HG02852 (cell line): ENCODE measurements at regions not wholly inside any gene's neighbourhood (a gene's known extent, or its start where the extent isn't known, plus 50 kb on each side); places are given as distances from the start of the nearest gene placed in this dataset.

Experiments
- ATAC-seq: cut with Tn5 transposase; IDR thresholded peaks from one replicate; pipeline ENCODE4 v1.9.1; 2021; ENCODE audit warnings: mild to moderate bottlenecking, moderate library complexity; ENCODE audit not compliant: unreplicated experiment

DNA sequence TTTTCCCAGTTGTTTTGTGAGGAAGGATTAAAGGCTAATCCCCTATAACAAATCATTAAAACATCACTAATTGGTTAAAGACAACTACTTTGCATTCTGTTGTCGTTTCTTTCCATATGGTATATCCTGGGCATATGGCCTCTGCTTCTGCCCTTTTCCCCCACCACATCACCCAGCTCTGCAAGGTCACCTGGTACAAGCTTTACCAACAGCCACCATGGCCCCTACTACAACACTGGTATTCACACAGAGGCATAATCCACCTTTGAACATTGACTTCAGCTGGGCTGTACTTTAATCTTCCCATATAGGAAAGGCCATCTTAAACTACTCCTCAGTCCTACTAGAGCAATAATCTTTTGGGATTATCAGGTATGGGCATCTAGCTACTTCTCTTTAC is 866.1 kb downstream of the TLE4 start:
- ATAC-seq, result no peak

DNA sequence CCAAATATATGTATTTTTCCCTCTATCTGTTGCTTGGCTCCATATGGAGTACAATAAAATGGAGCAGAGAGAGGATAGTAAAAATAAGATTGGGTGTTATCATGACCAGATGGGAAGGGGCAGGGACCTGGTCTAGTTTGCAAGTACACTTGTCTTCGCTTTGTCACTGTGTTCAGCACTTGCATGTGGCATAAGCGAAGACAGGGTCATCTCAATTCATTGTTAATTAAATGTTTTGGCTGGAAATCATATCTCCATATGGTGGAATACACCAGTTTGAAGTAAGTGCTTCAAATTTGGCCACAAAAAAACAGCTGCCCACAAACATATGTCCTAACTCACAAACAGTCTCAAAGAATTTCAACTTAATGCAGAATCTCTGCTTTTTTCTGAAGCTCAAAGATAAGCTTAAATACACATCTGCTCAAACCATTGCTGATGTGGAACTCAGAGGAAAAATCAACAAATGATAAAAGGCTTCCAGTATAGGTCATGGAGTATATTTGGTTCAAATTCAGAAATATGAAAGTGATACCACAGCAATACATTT is 865.4 kb downstream of the TLE4 start:
- ATAC-seq, result no peak

DNA sequence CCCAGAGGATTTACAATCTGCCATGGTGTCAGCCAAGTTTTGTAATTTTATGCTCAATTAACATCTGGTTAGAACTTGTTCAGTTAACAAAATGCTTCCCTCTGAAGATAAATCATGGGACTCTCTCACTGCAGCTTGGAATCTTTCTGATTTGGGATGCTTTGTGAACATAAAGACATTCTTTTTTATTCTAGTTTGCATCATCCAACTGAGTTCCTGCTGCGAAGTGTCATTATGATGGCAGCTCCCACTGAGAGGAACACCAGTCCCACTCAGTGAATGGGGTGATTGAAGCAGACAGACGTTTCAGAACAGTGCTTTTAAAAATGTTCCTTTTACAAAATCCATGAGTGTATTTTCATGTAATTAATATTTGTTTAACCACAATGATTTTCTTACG is 863.8 kb downstream of the TLE4 start:
- ATAC-seq, result no peak

DNA sequence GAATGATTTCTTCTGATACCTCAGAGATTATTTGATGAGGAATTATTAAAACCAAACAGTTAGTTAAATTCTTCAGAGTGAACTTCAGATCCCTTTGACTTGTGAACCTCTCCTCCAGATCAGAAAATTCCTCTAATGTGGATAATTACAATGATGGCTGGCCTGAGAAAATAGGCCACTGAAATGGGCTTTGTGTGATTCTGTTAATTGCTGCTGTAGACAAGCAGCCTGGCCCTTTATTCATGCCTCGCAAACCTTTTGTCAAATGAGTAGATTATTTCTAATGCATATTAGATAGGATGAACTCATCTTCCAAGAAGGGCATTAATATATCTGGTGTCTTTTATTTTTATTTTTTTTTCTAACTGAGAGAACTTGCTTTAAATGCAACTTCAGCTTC is 855.2 kb downstream of the TLE4 start:
- no peak for ATAC-seq

DNA sequence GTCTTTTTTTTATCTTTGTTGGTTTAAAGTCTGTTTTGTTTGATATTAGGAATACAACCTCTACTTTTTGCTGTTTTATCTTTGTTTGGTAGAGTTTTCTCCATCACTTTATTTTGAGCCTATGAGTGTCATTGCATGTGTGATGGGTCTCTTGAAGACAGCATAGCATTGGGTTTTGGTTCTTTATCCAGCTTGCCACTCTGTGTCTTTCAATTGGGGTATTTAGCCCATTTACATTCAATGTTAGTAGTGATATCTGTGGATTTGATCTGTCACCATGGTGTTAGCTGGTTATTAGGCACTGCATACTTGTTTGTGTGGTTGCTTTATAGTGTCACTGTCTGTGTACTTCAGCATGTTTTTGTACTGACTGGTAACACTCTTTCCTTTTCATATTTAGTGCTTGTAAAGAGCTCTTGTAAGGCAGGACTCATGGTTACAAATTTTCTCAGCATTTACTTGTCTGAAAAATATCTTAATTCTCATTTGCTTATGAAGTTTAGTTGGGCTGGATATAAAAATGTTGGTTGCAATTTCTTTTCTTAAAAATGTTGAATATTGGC is 845.5 kb downstream of the TLE4 start:
- no peak for ATAC-seq

DNA sequence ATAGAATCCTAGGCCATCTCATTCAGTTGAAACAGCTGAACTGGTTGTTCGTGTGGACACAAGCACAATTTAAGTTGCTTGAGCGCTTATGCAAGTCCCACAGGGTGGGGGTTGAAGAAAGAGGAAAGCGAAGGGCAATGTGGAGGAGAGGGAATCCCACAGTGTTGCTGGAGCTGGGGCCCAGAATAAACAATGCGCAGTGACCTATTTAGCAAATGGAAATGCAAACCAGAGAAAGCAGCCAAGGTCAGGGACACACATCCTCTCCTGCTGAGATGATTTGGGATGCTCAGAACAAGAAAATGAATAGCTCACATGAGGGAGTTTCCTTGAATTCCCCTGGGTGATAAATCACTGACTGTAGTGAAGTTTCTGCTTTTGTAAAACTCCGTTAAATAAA is 838.3 kb downstream of the TLE4 start:
- ATAC-seq, result no peak

DNA sequence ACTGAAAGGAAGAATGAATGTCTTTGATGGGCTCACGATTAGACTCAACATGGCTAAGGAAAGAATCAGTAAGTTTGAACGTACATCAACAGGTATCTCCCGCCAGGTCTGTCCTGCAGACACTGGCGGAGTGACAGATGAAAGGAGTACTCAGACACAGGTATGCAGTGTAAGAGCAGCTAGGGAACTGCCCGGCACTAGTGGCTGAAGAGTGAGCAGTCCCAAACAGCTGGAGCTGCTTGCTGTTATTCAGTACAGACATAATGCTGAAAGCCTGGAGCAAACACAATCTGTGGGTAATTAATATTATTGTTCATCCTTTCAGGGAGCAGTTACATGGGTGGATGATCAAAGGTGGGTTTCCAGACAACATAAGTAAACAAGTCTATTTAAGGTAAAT is 835.5 kb downstream of the TLE4 start:
- no peak for ATAC-seq

DNA sequence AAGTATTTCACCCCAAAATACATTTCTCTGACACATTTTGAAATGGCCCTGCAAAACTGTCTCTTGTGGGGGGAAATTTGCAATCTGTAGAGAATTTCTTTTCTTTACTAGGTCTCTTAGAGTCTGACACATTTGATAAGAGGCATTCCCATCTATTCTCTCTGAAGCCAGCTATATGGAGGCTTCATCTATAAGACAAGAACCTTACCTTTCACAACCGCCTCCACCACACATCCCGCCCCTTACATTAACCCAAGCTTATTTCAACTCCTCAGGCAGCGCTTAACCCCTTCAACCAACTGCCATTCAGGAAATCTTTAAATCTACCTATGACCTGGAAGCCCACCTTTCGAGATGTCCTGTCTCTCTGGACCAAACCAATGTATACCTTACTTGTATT is 829.5 kb downstream of the TLE4 start:
- ATAC-seq, result no peak

DNA sequence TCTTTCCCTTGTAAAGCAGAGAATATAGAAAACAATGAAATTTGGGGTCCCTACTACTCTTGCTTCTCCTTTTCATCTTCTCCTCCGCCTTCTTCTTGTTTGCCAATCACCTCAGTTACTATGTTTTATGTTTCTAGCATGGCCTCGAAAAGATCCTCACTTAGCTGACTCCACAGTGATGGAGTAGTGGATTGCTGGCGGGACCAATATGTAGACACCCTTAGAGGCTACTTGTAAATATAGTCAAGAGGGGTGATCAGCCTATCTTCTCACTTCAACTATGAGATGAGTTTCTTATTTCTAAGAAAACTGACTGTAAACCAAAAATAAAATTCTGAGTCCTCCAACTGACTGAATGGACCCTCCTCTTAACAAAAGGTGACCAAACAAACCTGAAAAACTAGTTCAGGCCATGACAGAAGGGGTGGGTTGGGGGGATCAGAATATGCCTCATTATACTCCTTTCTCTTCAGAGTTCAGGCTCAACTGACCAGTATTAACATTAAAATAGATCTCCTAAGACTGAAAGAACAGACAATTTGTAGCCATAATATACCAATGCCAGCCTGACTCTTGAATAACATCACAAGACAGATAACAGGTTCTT is 829.0 kb downstream of the TLE4 start:
- ATAC-seq, result no peak

DNA sequence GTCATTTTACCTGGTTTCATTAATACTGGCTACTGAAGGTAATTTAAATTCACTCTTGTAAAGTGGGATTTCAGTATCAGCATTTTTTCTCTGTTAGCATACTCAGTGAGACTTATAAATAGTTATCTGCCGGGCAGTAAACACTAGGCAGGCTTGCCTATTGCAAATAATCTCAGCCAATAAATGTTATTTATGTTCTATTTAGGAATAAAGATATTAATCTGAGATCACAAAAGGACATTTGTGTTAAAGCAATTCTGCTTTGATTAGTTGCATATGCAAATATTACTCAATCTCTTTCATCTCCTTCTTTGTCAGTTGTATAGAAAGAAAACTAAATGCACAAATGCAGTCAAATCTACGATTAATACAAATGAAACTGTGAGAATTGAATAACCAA is 827.8 kb downstream of the TLE4 start:
- ATAC-seq, result no peak

DNA sequence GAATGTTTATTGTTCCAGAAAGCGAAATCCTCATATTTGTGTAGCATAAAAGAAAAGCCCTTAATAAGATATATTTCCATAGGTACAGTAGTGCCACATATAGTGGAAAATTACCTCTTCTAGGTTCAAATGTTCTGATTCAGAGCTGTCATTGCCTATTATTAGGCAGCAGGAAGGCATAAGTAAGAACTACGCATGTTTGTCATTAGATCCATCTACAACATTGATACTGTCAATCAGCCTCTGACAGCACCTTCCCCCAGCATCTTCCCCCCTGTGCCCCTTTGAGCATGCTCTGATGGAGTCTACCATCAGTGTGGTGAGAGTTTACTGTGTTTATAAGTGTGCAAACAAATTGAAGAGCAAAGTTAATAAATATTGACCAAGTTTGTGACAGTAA is 816.1 kb downstream of the TLE4 start:
- ATAC-seq, result no peak

DNA sequence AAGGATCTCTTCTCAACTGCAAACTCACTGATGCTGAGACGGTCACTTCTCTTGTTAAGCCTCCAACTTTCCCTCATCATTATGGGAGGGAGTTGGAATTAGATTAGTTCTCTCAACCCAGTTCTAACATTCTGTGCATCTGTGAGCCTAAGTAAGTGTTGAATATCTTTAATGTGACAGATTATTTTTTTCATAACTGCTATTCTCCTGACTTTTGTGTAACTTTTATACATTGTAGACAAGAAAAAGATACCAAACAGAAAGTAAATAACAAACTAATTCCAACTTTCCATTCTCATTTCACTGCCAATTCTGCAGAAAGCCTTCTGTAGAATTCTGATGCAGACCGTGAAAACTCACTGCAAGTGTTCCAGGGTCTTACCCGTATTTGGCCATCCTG is 813.5 kb downstream of the TLE4 start:
- ATAC-seq, result no peak

DNA sequence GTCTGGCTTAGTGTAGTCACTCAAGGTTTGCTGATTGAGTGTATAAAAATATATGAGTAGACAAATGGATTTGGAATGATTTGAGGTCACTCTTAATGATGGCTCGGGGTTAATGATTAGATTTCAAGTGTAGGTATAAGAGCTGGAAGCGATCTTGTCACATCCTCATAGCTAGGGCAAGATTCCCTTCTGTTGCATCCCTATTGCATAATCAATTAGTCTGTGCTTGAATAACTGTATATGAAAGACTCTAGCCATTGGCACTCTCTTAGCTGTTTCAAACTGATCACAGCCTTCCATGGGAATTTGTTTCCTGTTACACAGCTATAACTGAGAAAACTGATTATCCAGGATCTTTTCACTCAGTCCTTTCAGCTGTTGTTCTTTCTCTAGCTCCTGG is 811.6 kb downstream of the TLE4 start:
- ATAC-seq, result no peak

DNA sequence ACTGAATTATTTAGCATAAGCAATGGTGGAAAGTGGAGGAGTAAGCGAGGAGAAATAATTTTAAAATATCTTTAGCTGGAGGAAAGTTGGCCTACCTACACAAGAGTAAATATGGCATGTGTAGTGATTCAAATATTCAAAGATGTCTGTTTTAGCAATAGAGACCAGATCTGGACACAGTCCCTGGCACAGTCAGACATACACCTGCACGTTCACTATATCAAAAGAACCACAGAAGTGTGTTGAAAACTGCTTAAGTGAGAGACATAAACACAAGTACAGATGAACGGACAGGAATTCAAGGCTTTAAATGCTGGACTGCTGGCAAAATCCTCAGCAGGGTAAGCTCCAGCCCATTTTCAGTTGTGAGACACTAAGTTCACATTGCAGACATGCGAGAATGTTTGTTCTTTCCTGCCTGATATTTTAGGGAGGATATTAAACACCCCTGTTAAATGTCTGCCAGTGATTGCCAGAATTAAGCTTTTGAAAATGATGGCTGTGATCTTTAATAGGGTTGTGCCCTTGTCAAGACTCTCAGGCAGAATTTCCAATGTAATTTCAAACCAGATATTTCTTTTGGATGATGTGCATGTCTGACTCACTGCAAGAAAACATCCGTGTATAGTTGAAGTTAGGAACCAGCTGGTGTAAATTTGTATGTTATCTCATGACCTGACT is 810.6 kb downstream of the TLE4 start:
- no peak for ATAC-seq

DNA sequence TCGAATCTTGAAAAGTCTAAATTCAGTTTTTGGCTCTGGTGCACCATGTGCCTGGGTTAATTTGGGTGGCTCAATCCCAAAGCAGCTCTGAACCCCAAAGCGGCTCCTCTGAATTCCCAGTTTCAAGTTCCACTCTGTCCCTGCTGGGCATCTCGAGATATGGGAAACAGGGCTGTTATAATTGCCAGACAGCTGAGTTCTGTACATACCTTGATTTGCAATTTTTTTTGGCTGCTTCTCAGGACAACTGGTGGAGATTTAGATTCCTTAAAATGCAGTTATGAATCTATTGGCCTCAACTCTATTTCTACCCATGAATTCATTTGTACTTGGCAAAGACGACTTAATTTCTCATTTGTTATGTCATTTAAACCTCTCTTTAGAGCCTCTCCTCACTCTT is 808.5 kb downstream of the TLE4 start:
- no peak for ATAC-seq

DNA sequence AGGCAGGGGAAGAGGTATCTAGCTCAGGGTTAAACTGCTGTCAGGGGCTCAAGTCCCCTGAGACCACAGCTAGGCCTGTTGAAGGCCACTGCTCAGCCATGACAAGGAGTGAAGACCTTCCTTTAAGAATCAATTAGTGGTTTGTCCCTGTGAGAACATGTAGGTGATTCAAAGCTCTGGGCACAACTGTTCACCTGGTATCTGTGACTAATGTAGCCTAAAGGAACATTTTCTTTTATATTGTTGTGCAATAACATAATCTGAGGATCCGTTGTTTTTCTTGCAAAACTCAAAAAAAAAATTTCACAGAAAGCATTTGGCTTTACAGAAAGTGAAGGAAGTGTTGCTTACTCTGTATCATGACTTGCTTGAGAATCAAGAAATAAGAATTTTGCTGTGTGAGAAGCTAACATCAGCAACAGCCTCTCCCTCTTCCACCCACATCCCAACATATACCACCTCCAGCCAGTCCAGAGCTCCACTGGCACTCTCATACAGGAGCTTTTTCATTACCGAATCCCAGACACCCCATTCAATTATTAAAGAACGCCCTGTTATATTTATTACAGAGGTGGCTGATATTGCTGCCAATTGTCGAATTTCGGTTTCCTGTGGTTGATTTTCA is 807.0 kb downstream of the TLE4 start:
- no peak for ATAC-seq

DNA sequence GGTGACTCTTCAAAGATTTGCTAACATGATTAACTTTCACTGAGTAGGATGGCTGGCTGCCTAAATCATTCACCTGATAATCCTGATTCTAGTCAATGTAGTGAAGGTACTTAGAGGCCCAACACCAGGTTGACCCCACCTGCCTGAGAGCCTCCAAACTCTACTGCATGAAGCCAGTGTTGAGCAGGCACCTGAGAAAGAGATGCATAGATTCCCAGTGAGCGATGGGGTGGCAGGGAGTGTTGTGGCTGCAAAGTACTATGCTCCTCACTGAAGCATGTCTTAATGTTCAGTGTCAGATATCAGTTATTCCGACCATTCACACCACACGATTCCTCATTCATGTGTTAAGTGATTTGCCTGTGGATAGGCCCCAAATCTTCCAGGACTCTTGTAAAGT is 804.4 kb downstream of the TLE4 start:
- ATAC-seq, result no peak

DNA sequence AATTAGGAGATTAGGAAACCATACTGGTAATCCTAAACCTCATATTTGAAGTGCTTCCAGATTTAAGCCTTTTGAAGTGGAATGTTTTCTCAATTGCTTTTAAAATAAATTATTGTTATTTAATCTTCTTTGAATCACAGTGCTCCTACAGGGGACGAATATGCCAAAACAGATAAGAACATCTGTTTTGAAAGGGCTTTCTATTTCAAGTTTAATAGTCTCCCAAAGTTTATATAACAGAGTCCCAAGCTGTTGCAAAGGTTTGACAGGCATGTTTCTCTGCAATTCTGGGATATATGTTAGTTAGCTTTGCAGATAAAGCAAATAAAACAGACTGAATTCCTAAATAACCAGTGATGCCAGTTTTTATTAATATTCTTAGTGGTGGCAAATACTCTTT is 803.7 kb downstream of the TLE4 start:
- ATAC-seq, result no peak

DNA sequence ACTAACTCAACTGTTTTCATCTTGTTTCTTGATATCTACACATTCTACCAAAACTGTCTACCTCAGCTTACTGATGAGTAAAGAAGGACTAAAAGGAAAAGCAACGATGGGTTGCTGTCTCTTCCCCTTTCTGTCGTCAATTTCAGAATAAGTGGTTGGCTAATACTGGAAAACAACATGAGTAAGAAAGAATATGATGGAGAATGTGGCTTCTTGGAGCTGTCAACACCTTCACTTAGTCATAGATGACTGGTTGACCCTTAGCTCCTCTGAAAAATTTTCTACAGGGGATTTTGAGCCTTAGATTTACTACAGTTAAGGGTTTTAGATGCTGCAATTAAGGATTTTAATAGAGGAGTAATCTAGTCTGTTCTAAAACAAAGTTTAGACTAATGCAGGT is 797.9 kb downstream of the TLE4 start:
- no peak for ATAC-seq

DNA sequence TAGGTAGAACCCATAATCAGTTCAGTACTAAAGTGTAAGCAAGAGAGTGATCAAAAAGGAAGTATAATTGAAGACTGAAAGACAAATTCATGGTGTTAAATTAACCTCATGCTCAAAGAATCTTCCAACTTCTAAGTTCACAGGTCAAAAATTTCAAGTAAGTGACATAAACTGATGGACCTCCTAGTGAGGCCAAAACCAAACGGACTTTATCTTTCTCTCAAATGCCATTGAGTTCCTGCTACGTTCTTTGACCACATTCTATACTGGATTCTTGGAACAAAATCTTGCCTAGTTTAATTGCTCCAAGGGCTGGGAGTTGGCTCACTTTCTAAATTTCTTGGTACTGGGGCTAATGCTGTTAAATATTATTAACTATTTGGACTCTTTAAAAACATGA is 794.9 kb downstream of the TLE4 start:
- no peak for ATAC-seq

DNA sequence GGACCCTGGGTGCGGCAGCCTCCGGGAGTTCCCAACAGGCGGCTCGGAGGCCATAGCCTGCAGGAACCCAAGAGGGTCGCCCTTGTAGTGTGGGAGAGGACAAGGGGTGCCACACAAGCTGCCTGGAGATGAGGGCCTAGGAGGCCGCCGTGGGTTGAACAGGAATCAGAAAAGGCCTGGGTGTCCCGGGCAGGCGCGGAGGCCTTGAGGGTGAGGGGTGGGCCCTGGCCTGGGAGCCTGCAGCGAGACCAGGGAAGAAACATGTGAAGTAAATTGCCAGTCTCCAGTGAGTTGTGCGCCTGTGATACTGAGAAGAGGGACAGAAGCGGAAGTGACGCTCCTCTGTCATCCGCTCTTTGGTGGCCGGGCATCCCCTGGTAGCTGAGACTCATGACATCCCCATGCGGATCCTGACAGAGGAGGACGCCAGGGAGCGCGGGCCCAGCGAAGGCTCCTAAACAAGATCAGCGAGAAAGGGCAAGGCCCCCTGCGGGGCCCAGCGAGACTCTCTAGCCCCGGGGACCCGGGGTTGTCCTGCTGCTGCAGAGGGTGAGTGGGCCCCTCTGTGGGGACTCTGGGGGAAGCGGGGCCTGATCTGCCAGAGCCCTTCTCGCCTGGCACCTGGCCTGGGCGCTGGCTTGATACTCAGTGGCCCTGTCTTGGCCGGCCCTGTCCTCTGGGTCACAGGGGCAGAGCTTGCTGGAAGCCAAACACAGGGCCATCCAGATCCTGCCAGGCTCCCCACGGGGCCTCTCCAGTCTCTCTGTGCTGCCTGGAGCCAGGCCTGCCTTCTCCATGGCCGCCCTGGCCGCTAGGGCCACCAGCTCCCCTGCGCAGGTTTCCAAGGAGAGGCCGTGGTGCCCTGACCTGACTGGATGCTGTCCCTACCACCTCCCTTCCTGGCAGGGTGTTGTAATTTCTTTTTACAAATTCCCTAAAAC is 788.4 kb downstream of the TLE4 start:
- no peak for ATAC-seq
